ENCODE measurements at regions not wholly inside any gene's neighbourhood (a gene's known extent, or its start where the extent isn't known, plus 50 kb on each side); places are given as distances from the start of the nearest gene placed in this dataset.

GRCh38 chr11:119940401-119940976, 197.4 kb downstream of the TRIM29 start:
- Histone ChIP-seq H3K27me3 (ENCODE audit: control insufficient read depth, insufficient read depth, low read length) (no peaks in the 10 kb centered on the region), H3K4me3 (ENCODE audit: low read length) (no peak overlapping the region), H3K4me1 (ENCODE audit: control insufficient read depth, insufficient read depth, low read length) (peaks cover 8% of the 10 kb centered on the region), H3K36me3 (ENCODE audit: control insufficient read depth, insufficient read depth, low read length) (no peaks in the 10 kb centered on the region), H3K27ac (ENCODE audit: low read length) (no peak overlapping the region), H3K9me3 (ENCODE audit: control insufficient read depth, insufficient read depth, low read length) (no peaks in the 10 kb centered on the region)
- no CpG with 5 or more reads among the region's 7 CpGs for WGBS (ENCODE audit: insufficient coverage, insufficient read length)
- no peak for DNase-seq (ENCODE audit: low read depth, low spot score)

GRCh38 chr11:119937412-119937811, 200.5 kb downstream of the TRIM29 start:
- Histone ChIP-seq H3K9me3 (ENCODE audit: control insufficient read depth, insufficient read depth, low read length) (no peaks in the 10 kb centered on the region), H3K27me3 (ENCODE audit: control insufficient read depth, insufficient read depth, low read length) (no peaks in the 10 kb centered on the region)
- WGBS (ENCODE audit: insufficient coverage, insufficient read length): no CpG with 5 or more reads among the region's 4 CpGs

GRCh38 chr11:119936426-119936825, 201.5 kb downstream of the TRIM29 start:
- Histone ChIP-seq H3K36me3 (ENCODE audit: control insufficient read depth, insufficient read depth, low read length) (no peaks in the 10 kb centered on the region), H3K9me3 (ENCODE audit: control insufficient read depth, insufficient read depth, low read length) (no peaks in the 10 kb centered on the region), H3K27me3 (ENCODE audit: control insufficient read depth, insufficient read depth, low read length) (no peaks in the 10 kb centered on the region)

More at GRCh38 chr11:119937412-119937811, 200.5 kb downstream of the TRIM29 start:
- H3K4me1 ChIP-seq (ENCODE audit: control insufficient read depth, insufficient read depth, low read length): peaks cover 10% of the 10 kb centered on the region
- no peaks in the 10 kb centered on the region for H3K36me3 ChIP-seq (ENCODE audit: control insufficient read depth, insufficient read depth, low read length)
- no peak for DNase-seq (ENCODE audit: low read depth, low spot score)
- no peak overlapping the region for H3K4me3 ChIP-seq (ENCODE audit: low read length)
- no peak overlapping the region for H3K27ac ChIP-seq (ENCODE audit: low read length)

GRCh38 chr11:119935349-119935925, 202.5 kb downstream of the TRIM29 start:
- peaks cover 8% of the 10 kb centered on the region for H3K4me1 ChIP-seq (ENCODE audit: control insufficient read depth, insufficient read depth, low read length)
- WGBS (ENCODE audit: insufficient coverage, insufficient read length): no CpG with 5 or more reads among the region's 7 CpGs
- H3K27me3 ChIP-seq (ENCODE audit: control insufficient read depth, insufficient read depth, low read length): no peaks in the 10 kb centered on the region
- no peaks in the 10 kb centered on the region for H3K9me3 ChIP-seq (ENCODE audit: control insufficient read depth, insufficient read depth, low read length)
- H3K36me3 ChIP-seq (ENCODE audit: control insufficient read depth, insufficient read depth, low read length): no peaks in the 10 kb centered on the region
- no peak overlapping the region for H3K27ac ChIP-seq (ENCODE audit: low read length)
- H3K4me3 ChIP-seq (ENCODE audit: low read length): no peak overlapping the region
- DNase-seq (ENCODE audit: low read depth, low spot score): no peak

More at GRCh38 chr11:119936426-119936825, 201.5 kb downstream of the TRIM29 start:
- no peak overlapping the region for H3K4me3 ChIP-seq (ENCODE audit: low read length)
- WGBS (ENCODE audit: insufficient coverage, insufficient read length): no CpG with 5 or more reads among the region's 5 CpGs
- no peak overlapping the region for H3K27ac ChIP-seq (ENCODE audit: low read length)
- DNase-seq (ENCODE audit: low read depth, low spot score): no peak
- H3K4me1 ChIP-seq (ENCODE audit: control insufficient read depth, insufficient read depth, low read length): peaks cover 8% of the 10 kb centered on the region

DNA sequence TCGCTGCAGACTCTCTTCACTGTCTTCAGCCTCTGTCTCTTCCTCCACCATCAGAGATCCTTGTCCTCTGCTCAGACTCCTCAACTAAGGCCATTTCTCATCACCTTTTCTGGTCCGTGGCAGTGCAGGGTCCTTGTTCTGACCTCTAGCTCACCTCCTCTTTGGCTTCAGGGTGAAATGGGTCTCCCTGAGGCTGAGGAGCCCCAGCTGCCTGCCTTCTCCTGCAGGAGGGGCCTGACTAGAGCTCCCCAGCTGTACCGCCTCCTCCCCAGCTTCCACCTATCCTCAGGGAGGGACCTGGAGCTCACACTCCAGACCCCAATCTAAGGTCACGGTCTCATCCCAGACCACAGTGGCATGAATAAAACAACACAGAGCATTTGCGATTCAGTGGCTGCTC, 203.0 kb downstream of the TRIM29 start:
- Histone ChIP-seq H3K27ac (ENCODE audit: low read length) (no peak overlapping the region), H3K4me1 (ENCODE audit: control insufficient read depth, insufficient read depth, low read length) (peaks cover 8% of the 10 kb centered on the region), H3K9me3 (ENCODE audit: control insufficient read depth, insufficient read depth, low read length) (no peaks in the 10 kb centered on the region), H3K27me3 (ENCODE audit: control insufficient read depth, insufficient read depth, low read length) (no peaks in the 10 kb centered on the region), H3K4me3 (ENCODE audit: low read length) (no peak overlapping the region), H3K36me3 (ENCODE audit: control insufficient read depth, insufficient read depth, low read length) (no peaks in the 10 kb centered on the region)
- no peak for DNase-seq (ENCODE audit: low read depth, low spot score)
- no CpG with 5 or more reads among the region's 5 CpGs for WGBS (ENCODE audit: insufficient coverage, insufficient read length)

DNA sequence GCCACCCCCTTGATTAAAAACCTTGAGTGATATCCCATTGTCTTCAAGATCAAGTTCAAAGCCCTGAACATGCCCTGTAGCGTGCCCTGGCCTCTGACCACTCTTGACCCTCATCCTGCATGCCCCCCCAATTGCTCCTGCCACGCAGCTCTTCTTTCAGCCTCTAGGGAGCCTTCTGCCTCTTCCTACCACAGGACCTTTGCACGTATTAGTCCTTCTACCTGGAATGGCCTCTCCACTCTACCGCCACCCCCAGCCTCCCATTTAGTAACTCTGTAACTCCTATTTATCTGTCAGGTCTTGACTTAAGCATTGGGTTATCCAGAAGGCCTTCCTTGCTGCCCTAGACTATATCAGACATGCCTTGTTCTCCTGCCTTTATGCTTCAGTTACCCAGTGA, 203.6 kb downstream of the TRIM29 start:
- no peak overlapping the region for H3K4me3 ChIP-seq (ENCODE audit: low read length)
- no peaks in the 10 kb centered on the region for H3K27me3 ChIP-seq (ENCODE audit: control insufficient read depth, insufficient read depth, low read length)
- H3K9me3 ChIP-seq (ENCODE audit: control insufficient read depth, insufficient read depth, low read length): no peaks in the 10 kb centered on the region
- H3K4me1 ChIP-seq (ENCODE audit: control insufficient read depth, insufficient read depth, low read length): peaks cover 8% of the 10 kb centered on the region
- DNase-seq (ENCODE audit: low read depth, low spot score): no peak
- no peaks in the 10 kb centered on the region for H3K36me3 ChIP-seq (ENCODE audit: control insufficient read depth, insufficient read depth, low read length)
- no CpG with 5 or more reads among the region's 4 CpGs for WGBS (ENCODE audit: insufficient coverage, insufficient read length)
- H3K27ac ChIP-seq (ENCODE audit: low read length): no peak overlapping the region

GRCh38 chr11:119933584-119933983, 204.3 kb downstream of the TRIM29 start:
- Histone ChIP-seq H3K36me3 (ENCODE audit: control insufficient read depth, insufficient read depth, low read length) (no peaks in the 10 kb centered on the region), H3K27ac (ENCODE audit: low read length) (no peak overlapping the region), H3K4me1 (ENCODE audit: control insufficient read depth, insufficient read depth, low read length) (peaks cover 8% of the 10 kb centered on the region), H3K27me3 (ENCODE audit: control insufficient read depth, insufficient read depth, low read length) (no peaks in the 10 kb centered on the region), H3K4me3 (ENCODE audit: low read length) (no peak overlapping the region), H3K9me3 (ENCODE audit: control insufficient read depth, insufficient read depth, low read length) (no peaks in the 10 kb centered on the region)
- WGBS (ENCODE audit: insufficient coverage, insufficient read length): no CpG with 5 or more reads among the region's 5 CpGs
- no peak for DNase-seq (ENCODE audit: low read depth, low spot score)

DNA sequence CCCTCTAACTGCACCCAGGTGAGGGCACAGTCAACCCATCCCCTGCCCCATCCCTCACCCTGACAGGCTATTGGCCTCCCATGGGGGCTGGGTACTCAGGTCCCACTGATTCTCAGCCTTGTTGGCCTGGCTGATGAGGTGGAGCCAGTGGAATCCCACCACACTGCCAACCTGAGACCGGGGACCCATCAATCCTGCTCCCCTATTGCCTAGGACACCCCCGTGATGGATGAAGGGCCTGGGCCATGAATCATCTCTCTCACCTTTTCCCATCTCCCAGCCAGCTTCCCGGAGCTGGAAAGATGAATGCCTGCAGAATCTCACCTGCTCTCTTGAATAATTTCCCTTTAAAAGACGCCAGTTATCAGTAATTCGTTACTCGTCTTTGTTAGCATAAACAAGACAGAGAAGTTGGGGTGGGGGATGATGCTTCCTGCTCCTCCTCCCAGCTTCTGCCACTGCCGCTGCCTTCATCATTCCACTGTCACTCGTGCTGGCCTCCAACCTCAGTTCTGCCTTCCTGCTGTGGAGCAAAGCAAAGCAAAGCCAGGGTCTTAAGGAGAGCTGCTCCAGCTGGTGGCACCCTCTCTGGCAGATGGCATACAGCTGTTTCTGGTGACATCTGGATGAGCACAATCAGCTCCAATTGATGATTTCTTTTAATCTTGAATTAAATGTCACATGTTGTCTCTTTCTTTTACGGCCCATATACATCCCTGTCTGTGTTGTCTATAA, 204.0 kb upstream of the NECTIN1 start:
- WGBS (ENCODE audit: insufficient coverage, insufficient read length): no CpG with 5 or more reads among the region's 9 CpGs
- no peaks in the 10 kb centered on the region for H3K36me3 ChIP-seq (ENCODE audit: control insufficient read depth, insufficient read depth, low read length)

DNA sequence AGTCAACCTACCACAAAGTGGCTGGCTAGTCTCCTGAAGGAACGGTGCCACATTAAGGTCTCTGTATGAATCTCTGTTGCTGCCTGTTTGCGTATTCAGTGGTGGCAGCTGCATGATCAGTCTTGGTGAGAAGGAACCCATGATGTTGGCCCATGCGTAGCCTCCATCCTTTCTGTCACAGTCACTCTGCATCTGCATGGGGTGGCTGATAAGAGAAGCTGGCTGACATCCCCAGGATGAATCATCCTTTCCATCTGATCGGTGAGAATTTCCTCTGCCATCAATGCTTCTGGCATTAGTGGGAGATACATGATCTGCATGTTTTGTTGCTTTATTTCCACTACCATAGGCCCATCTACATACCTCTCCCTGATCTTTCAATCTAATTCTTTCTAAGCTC, 199.0 kb upstream of the NECTIN1 start:
- Histone ChIP-seq H3K36me3 (ENCODE audit: control insufficient read depth, insufficient read depth, low read length) (no peaks in the 10 kb centered on the region), H3K4me3 (ENCODE audit: low read length) (no peak overlapping the region), H3K4me1 (ENCODE audit: control insufficient read depth, insufficient read depth, low read length) (no peaks in the 10 kb centered on the region; the same call in 1 of the 2 replicates), H3K27me3 (ENCODE audit: control insufficient read depth, insufficient read depth, low read length) (no peaks in the 10 kb centered on the region), H3K9me3 (ENCODE audit: control insufficient read depth, insufficient read depth, low read length) (no peaks in the 10 kb centered on the region), H3K27ac (ENCODE audit: low read length) (no peak overlapping the region)
- no peak for DNase-seq (ENCODE audit: low read depth, low spot score)
- WGBS (ENCODE audit: insufficient coverage, insufficient read length): no CpG with 5 or more reads among the region's 4 CpGs

More for the DNA sequence above, 204.0 kb upstream of the NECTIN1 start:
- Histone ChIP-seq H3K4me1 (ENCODE audit: control insufficient read depth, insufficient read depth, low read length) (peaks cover 8% of the 10 kb centered on the region), H3K9me3 (ENCODE audit: control insufficient read depth, insufficient read depth, low read length) (no peaks in the 10 kb centered on the region), H3K4me3 (ENCODE audit: low read length) (no peak overlapping the region), H3K27me3 (ENCODE audit: control insufficient read depth, insufficient read depth, low read length) (no peaks in the 10 kb centered on the region), H3K27ac (ENCODE audit: low read length) (no peak overlapping the region)
- no peak for DNase-seq (ENCODE audit: low read depth, low spot score)

DNA sequence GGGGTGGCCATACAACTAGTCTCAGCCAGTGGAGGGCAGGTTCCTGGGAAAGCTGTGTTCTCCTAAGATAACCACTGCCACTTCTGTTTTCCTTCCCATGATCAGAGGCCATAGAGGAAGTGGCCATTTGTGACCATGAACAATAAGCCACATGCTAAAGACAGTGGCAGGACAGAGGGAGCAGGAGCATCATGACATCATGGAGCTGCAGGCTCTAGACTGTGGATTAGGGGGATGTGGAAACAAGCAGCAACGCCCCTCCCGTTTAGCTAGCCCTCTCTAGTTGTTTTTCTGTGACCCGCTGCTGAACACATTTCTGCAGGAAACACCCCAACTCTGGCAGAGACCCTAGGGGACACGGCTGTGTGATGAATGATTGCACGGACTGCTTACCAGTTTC, 195.0 kb upstream of the NECTIN1 start:
- no peaks in the 10 kb centered on the region; the same call in 1 of the 2 replicates for H3K27me3 ChIP-seq (ENCODE audit: control insufficient read depth, insufficient read depth, low read length)
- H3K4me3 ChIP-seq (ENCODE audit: low read length): no peak overlapping the region
- no CpG with 5 or more reads among the region's 5 CpGs for WGBS (ENCODE audit: insufficient coverage, insufficient read length)
- H3K27ac ChIP-seq (ENCODE audit: low read length): no peak overlapping the region
- H3K36me3 ChIP-seq (ENCODE audit: control insufficient read depth, insufficient read depth, low read length): no peaks in the 10 kb centered on the region
- H3K9me3 ChIP-seq (ENCODE audit: control insufficient read depth, insufficient read depth, low read length): no peaks in the 10 kb centered on the region
- H3K4me1 ChIP-seq (ENCODE audit: control insufficient read depth, insufficient read depth, low read length): no peaks in the 10 kb centered on the region; the same call in 1 of the 2 replicates
- no peak for DNase-seq (ENCODE audit: low read depth, low spot score)

Data from iPS DF 6.9 (cell line).